Prostate gland (tissue), 2 donors: ENCODE measurements at regions not wholly inside any gene's neighbourhood (a gene's known extent, or its start where the extent isn't known, plus 50 kb on each side); places are given as distances from the start of the nearest gene placed in this dataset.

Source experiments
- DNase-seq: peaks from one replicate; pipeline ENCODE4 v3.0.0-alpha.2; 2019; ENCODE audit warnings: low spot score
- H3K27ac ChIP-seq, 2 donors: fragments of 200-600 bp; sonication (generic); 2 replicates each; pipeline ENCODE4 v1.5.1; 2017 to 2019
- H3K27me3 ChIP-seq: fragments of 200-600 bp; sonication (generic); replicated peaks from 2 replicates; pipeline ENCODE4 v1.5.1; 2019; ENCODE audit not compliant: insufficient read depth
- H3K36me3 ChIP-seq, 2 donors: fragments of 200-600 bp; sonication (generic); 1 replicate in 1 of 2; 2 replicates in 1 of 2; pipeline versions ENCODE4 v1.5.1 to v1.8.1; 2017 to 2019
- H3K4me1 ChIP-seq: fragments of 200-600 bp; sonication (generic); replicated peaks from 2 replicates; pipeline ENCODE4 v1.5.1; 2019
- H3K4me3 ChIP-seq, 2 donors: fragments of 200-600 bp; sonication (generic); 2 replicates each; pipeline ENCODE4 v1.5.1; 2017 to 2019
- H3K9me3 ChIP-seq: fragments of 200-600 bp; sonication (generic); 2 replicates; pipeline ENCODE4 v1.5.1; 2017
- POLR2A ChIP-seq: fragments of 450-650 bp; IDR thresholded peaks from one replicate; pipeline ENCODE4 v1.6.1; 2016; ENCODE audit warnings: antibody characterized with exemption, mild to moderate bottlenecking
- POLR2AphosphoS5 ChIP-seq: sonication (generic); formaldehyde crosslinking; IDR thresholded peaks from one replicate; pipeline ENCODE4 v1.6.1; 2017; ENCODE audit warnings: antibody characterized with exemption
- WGBS: methylation state at CpG from one replicate; pipeline ENCODE4 v1.1.5; 2018; 5-methylcytosine and 5-hydroxymethylcytosine counted together
- intact Hi-C: fragments of 100-400 bp; cut with DNase I; formaldehyde crosslinking; loops from one replicate; pipeline ENCODE4 v1.14.2; 2022
- TF ChIP-seq, protein P1 (sequence below), 4 experiments: fragments of 200-600 bp in 2 of 4; fragments of 450-650 bp in 2 of 4; sonication (generic) in 2 of 4; IDR thresholded peaks; 1 replicate in 3 of 4; 2 replicates in 1 of 4; pipeline ENCODE4 v1.5.1; 2016 to 2019; ENCODE audit warnings: antibody characterized with exemption in 4 of 4, mild to moderate bottlenecking in 2 of 4, moderate library complexity in 2 of 4

- Histone ChIP-seq H3K9me3 (no peaks in the 10 kb centered on the region), H3K36me3 (no peaks in the 10 kb centered on the region), H3K27ac (no peak overlapping the region), H3K27me3 (no peaks in the 10 kb centered on the region), H3K4me1 (no peaks in the 10 kb centered on the region), H3K4me3 (no peak overlapping the region)
- intact Hi-C loops = no loop called here
- 95% methylated on average over 1 of the region's 1 CpG for WGBS
- no peak for DNase-seq
- TF ChIP-seq, protein P1, sequence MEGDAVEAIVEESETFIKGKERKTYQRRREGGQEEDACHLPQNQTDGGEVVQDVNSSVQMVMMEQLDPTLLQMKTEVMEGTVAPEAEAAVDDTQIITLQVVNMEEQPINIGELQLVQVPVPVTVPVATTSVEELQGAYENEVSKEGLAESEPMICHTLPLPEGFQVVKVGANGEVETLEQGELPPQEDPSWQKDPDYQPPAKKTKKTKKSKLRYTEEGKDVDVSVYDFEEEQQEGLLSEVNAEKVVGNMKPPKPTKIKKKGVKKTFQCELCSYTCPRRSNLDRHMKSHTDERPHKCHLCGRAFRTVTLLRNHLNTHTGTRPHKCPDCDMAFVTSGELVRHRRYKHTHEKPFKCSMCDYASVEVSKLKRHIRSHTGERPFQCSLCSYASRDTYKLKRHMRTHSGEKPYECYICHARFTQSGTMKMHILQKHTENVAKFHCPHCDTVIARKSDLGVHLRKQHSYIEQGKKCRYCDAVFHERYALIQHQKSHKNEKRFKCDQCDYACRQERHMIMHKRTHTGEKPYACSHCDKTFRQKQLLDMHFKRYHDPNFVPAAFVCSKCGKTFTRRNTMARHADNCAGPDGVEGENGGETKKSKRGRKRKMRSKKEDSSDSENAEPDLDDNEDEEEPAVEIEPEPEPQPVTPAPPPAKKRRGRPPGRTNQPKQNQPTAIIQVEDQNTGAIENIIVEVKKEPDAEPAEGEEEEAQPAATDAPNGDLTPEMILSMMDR (IDR thresholded peaks at IDR 0.05) = no peak
- TF ChIP-seq POLR2AphosphoS5 = no peak
- no peak for TF ChIP-seq POLR2A
Measured at GRCh38 chr17:51505450-51505849, 245.1 kb downstream of the UTP18 start.

DNA sequence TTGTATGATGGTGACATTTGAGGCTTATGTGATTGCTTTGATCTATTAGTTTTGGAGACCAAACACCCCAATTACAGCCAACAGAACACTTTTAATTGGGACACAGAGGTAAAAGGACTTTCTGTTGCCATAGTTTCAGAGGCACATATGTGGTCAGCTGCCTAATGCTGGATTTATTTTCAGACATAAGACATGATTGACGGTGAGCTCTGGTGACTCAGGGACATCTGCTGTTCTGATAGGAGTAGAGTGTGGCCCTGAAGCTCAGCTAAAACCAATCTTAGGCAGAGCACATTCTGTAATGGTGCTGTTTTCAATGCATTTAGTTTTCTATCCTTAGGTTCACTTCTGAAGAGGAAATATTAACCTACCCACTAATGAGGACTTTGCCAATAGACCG, 247.1 kb downstream of the UTP18 start:
- Histone ChIP-seq H3K4me3 (no peak overlapping the region), H3K27ac (no peak overlapping the region), H3K27me3 (no peaks in the 10 kb centered on the region), H3K36me3 (no peaks in the 10 kb centered on the region), H3K9me3 (no peaks in the 10 kb centered on the region), H3K4me1 (no peaks in the 10 kb centered on the region)
- TF ChIP-seq POLR2A (no peak), POLR2AphosphoS5 (no peak)
- TF ChIP-seq, protein P1 (IDR thresholded peaks at IDR 0.05) = no peak
- WGBS = 79% methylated on average over 2 of the region's 2 CpGs
- intact Hi-C loops = no loop called here
- DNase-seq = no peak

GRCh38 chr17:51508048-51508447, 247.7 kb downstream of the UTP18 start:
- no peaks in the 10 kb centered on the region for H3K36me3 ChIP-seq
- H3K4me3 ChIP-seq = no peak overlapping the region
- no peaks in the 10 kb centered on the region for H3K4me1 ChIP-seq
- no peak for TF ChIP-seq POLR2A
- TF ChIP-seq POLR2AphosphoS5 = no peak
- TF ChIP-seq, protein P1 (IDR thresholded peaks at IDR 0.05) = no peak
- intact Hi-C loops = no loop called here
- H3K27ac ChIP-seq = no peak overlapping the region
- no peaks in the 10 kb centered on the region for H3K9me3 ChIP-seq
- 62% methylated on average over 4 of the region's 4 CpGs for WGBS
- no peaks in the 10 kb centered on the region for H3K27me3 ChIP-seq
- DNase-seq = no peak

DNA sequence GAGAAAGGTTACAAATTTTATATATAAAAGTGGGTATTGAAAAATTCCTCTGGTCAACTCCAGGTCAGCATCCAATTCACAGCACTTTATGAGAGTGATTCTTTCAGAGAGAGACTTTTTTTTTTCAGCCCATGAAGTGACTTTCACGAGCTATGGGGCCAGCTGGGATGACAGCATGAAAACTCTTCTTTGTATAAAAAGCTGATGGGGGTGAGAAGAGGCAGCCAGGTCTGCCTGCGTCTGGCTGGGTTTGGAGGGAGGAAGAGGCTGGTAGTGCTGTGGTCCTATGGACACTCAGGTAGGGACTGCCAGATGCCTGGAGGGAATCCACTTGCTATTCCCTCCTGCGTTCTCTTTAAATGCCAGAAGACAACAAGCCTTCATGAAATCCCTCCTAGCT, 250.6 kb downstream of the UTP18 start:
- Histone ChIP-seq H3K27ac (no peak overlapping the region), H3K4me1 (no peaks in the 10 kb centered on the region), H3K4me3 (no peak overlapping the region), H3K27me3 (no peaks in the 10 kb centered on the region), H3K9me3 (no peaks in the 10 kb centered on the region), H3K36me3 (no peaks in the 10 kb centered on the region)
- no peak for DNase-seq
- intact Hi-C loops = no loop called here
- TF ChIP-seq, protein P1 (IDR thresholded peaks at IDR 0.05) = no peak
- TF ChIP-seq POLR2AphosphoS5 (no peak), POLR2A (no peak)
- WGBS = 44% methylated on average over 3 of the region's 3 CpGs

- peaks cover 3% of the 10 kb centered on the region for H3K27me3 ChIP-seq
- H3K9me3 ChIP-seq = no peaks in the 10 kb centered on the region
- intact Hi-C loops = no loop called here
- DNase-seq = no peak
- H3K4me1 ChIP-seq = no peaks in the 10 kb centered on the region
- no peak overlapping the region for H3K4me3 ChIP-seq
- no peaks in the 10 kb centered on the region for H3K36me3 ChIP-seq
- WGBS = 72% methylated on average over 5 of the region's 5 CpGs
- no peak overlapping the region for H3K27ac ChIP-seq
- no peak for TF ChIP-seq POLR2A
- TF ChIP-seq, protein P1 (IDR thresholded peaks at IDR 0.05) = no peak
- TF ChIP-seq POLR2AphosphoS5 = no peak
Measured at GRCh38 chr17:51512220-51512907, 252.0 kb downstream of the UTP18 start.
